ENCODE measurements at regions not wholly inside any gene's neighbourhood (a gene's known extent, or its start where the extent isn't known, plus 50 kb on each side); places are given as distances from the start of the nearest gene placed in this dataset.

DNA sequence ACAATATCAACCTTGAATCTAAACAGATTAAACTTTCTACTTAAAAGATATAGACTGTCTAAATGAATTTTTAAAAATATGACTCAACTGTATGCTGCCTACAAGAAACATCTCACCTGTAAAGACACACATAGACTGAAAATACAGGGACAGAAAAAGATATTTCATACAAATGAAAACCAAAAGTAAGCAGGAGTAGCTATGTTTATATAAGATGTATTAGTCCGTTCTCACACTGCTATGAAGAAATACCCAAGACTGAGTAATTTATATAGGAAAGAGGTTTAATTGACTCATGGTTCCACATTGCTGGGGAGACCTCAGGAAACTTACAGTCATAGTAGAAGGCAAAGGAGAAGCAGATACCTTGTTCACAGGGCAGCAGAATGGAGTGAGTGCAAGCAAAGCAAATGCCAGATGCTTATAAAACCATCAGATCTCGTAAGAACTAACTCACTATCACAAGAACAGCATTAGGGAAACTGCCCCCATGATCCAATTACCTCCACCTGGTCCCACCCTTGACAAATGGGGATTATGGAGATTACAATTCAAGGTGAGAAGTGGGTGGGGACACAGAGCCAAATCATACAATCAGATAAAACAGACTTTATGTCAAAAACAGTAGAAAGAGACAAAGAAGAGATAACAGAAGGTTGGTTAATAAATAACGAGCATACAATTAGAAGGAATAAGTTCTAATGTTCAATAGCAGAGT is 214.4 kb upstream of the SLC39A10 start:
- TF ChIP-seq SCRT2 (tag by site-specific recombination; IDR thresholded peaks at IDR 0.05) (no peak), ZNF549 (tag by site-specific recombination; IDR thresholded peaks at IDR 0.05) (no peak)
- Histone ChIP-seq H3K36me3 (ENCODE audit: control insufficient read depth in 2 of 2, insufficient read depth in 1 of 2, low read length in 2 of 2) (no peaks in the 10 kb centered on the region), H3K4me1 (ENCODE audit: control insufficient read depth, insufficient read depth, low read length) (no peaks in the 10 kb centered on the region), H3K9me3 (ENCODE audit: control insufficient read depth, insufficient read depth, low read depth, low read length) (no peaks in the 10 kb centered on the region), H3K4me3 (ENCODE audit: low read depth, low read length) (no peak overlapping the region), H3K27ac (ENCODE audit: extremely low read depth, low read depth, low read length) (no peak overlapping the region)
- CTCF ChIA-PET, result no interaction called here
- POLR2A ChIA-PET, result no interaction called here

DNA sequence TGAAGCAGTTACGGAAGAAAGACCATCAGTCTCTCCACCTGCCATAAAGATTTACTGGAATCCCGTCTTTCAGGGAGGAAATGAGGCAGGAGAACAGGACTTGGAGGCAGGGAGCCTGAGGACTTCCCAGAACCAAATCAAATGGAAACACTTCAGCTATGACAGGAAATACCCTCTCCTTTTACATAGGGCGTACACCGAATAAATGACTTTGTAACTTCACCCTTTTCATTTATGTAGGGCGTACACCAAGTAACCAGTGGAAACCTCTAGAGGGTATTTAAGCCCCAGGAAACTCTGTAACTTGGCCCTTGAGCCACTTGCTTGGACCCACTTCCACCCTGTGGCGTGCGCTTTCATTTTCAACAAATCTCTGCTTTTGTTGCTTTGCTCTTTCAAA is 218.3 kb upstream of the SLC39A10 start:
- CTCF ChIA-PET, result no interaction called here

DNA sequence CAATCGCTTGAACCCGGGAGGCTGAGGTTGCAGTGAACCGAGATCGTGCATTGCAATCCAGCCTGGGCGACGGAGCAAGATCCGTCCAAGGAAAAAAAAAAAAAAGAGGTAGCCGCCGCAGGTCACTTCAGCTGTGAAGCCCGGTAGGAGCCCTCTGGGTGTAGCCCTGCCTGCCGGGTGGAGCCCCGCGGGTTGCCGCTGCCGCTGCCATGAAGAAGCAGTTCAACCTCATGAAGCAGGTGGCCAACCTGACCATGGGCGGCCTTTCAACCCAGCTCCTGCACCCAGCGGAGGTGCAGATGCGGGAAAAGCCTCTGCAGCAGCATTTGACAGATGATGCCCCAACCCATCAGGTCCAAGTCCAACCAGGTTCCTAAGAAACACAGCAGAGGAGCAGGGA is 219.5 kb upstream of the SLC39A10 start:
- H3K27ac ChIP-seq (ENCODE audit: extremely low read depth, low read depth, low read length), result no peak overlapping the region
- ChIA-PET POLR2A (no interaction called here), CTCF (no interaction called here)
- H3K36me3 ChIP-seq (ENCODE audit: control insufficient read depth in 2 of 2, insufficient read depth in 1 of 2, low read length in 2 of 2), result no peaks in the 10 kb centered on the region
- H3K4me1 ChIP-seq (ENCODE audit: control insufficient read depth, insufficient read depth, low read length), result no peaks in the 10 kb centered on the region
- no peaks in the 10 kb centered on the region for H3K9me3 ChIP-seq (ENCODE audit: control insufficient read depth, insufficient read depth, low read depth, low read length)
- H3K4me3 ChIP-seq (ENCODE audit: low read depth, low read length), result no peak overlapping the region
- TF ChIP-seq ZNF350 (tag by site-specific recombination; IDR thresholded peaks at IDR 0.05) (no peak), ZNF10 (tag by site-specific recombination; IDR thresholded peaks at IDR 0.05) (no peak), HOXD13 (CRISPR knock-in tag; IDR thresholded peaks at IDR 0.05; ENCODE audit: borderline replicate concordance) (no peak), GFI1B (tag by site-specific recombination; IDR thresholded peaks at IDR 0.05) (no peak), ZNF701 (tag by site-specific recombination; IDR thresholded peaks at IDR 0.05) (no peak), ZNF266 (tag by site-specific recombination; IDR thresholded peaks at IDR 0.05; ENCODE audit: low read depth) (no peak), MZF1 (tag by site-specific recombination; IDR thresholded peaks at IDR 0.05; ENCODE audit: borderline replicate concordance) (no peak), ZNF214 (tag by site-specific recombination; IDR thresholded peaks at IDR 0.05; ENCODE audit: borderline replicate concordance) (no peak), ZNF664 (tag by site-specific recombination; IDR thresholded peaks at IDR 0.05) (no peak), ZNF423 (tag by site-specific recombination; IDR thresholded peaks at IDR 0.05) (no peak)
- TF ChIP-seq, protein P1, sequence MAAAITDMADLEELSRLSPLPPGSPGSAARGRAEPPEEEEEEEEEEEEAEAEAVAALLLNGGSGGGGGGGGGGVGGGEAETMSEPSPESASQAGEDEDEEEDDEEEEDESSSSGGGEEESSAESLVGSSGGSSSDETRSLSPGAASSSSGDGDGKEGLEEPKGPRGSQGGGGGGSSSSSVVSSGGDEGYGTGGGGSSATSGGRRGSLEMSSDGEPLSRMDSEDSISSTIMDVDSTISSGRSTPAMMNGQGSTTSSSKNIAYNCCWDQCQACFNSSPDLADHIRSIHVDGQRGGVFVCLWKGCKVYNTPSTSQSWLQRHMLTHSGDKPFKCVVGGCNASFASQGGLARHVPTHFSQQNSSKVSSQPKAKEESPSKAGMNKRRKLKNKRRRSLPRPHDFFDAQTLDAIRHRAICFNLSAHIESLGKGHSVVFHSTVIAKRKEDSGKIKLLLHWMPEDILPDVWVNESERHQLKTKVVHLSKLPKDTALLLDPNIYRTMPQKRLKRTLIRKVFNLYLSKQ (tag by site-specific recombination; IDR thresholded peaks at IDR 0.05; ENCODE audit: borderline replicate concordance), result no peak

More for the DNA sequence above, 218.3 kb upstream of the SLC39A10 start:
- POLR2A ChIA-PET, result interaction anchor here (0.7 kb wide), 1 partner anchor 22 kb away, joined by 3 read pairs; no protein-coding TSS in a partner anchor
- Histone ChIP-seq H3K27ac (ENCODE audit: extremely low read depth, low read depth, low read length) (no peak overlapping the region), H3K36me3 (ENCODE audit: control insufficient read depth in 2 of 2, insufficient read depth in 1 of 2, low read length in 2 of 2) (no peaks in the 10 kb centered on the region), H3K9me3 (ENCODE audit: control insufficient read depth, insufficient read depth, low read depth, low read length) (no peaks in the 10 kb centered on the region), H3K4me3 (ENCODE audit: low read depth, low read length) (no peak overlapping the region), H3K4me1 (ENCODE audit: control insufficient read depth, insufficient read depth, low read length) (no peaks in the 10 kb centered on the region)
- TF ChIP-seq, protein P2, sequence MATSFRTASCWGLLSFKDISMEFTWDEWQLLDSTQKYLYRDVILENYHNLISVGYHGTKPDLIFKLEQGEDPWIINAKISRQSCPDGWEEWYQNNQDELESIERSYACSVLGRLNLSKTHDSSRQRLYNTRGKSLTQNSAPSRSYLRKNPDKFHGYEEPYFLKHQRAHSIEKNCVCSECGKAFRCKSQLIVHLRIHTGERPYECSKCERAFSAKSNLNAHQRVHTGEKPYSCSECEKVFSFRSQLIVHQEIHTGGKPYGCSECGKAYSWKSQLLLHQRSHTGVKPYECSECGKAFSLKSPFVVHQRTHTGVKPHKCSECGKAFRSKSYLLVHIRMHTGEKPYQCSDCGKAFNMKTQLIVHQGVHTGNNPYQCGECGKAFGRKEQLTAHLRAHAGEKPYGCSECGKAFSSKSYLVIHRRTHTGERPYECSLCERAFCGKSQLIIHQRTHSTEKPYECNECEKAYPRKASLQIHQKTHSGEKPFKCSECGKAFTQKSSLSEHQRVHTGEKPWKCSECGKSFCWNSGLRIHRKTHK (tag by site-specific recombination; IDR thresholded peaks at IDR 0.05), result no peak
- TF ChIP-seq, protein P1 (tag by site-specific recombination; IDR thresholded peaks at IDR 0.05; ENCODE audit: borderline replicate concordance), result no peak
- TF ChIP-seq ZNF248 (tag by site-specific recombination; IDR thresholded peaks at IDR 0.05), result no peak
- TF ChIP-seq, protein P3, sequence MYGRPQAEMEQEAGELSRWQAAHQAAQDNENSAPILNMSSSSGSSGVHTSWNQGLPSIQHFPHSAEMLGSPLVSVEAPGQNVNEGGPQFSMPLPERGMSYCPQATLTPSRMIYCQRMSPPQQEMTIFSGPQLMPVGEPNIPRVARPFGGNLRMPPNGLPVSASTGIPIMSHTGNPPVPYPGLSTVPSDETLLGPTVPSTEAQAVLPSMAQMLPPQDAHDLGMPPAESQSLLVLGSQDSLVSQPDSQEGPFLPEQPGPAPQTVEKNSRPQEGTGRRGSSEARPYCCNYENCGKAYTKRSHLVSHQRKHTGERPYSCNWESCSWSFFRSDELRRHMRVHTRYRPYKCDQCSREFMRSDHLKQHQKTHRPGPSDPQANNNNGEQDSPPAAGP (tag by site-specific recombination; IDR thresholded peaks at IDR 0.05), result no peak
- TF ChIP-seq GLIS1 (tag by site-specific recombination; IDR thresholded peaks at IDR 0.05), result no peak
- TF ChIP-seq ZNF416 (tag by site-specific recombination; IDR thresholded peaks at IDR 0.05), result no peak
- TF ChIP-seq, protein P4, sequence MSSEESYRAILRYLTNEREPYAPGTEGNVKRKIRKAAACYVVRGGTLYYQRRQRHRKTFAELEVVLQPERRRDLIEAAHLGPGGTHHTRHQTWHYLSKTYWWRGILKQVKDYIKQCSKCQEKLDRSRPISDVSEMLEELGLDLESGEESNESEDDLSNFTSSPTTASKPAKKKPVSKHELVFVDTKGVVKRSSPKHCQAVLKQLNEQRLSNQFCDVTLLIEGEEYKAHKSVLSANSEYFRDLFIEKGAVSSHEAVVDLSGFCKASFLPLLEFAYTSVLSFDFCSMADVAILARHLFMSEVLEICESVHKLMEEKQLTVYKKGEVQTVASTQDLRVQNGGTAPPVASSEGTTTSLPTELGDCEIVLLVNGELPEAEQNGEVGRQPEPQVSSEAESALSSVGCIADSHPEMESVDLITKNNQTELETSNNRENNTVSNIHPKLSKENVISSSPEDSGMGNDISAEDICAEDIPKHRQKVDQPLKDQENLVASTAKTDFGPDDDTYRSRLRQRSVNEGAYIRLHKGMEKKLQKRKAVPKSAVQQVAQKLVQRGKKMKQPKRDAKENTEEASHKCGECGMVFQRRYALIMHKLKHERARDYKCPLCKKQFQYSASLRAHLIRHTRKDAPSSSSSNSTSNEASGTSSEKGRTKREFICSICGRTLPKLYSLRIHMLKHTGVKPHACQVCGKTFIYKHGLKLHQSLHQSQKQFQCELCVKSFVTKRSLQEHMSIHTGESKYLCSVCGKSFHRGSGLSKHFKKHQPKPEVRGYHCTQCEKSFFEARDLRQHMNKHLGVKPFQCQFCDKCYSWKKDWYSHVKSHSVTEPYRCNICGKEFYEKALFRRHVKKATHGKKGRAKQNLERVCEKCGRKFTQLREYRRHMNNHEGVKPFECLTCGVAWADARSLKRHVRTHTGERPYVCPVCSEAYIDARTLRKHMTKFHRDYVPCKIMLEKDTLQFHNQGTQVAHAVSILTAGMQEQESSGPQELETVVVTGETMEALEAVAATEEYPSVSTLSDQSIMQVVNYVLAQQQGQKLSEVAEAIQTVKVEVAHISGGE (tag by site-specific recombination; conservative IDR thresholded peaks at IDR 0.05; ENCODE audit: low read depth), result no peak
- no peak for TF ChIP-seq ZNF175 (tag by site-specific recombination; IDR thresholded peaks at IDR 0.05)
- TF ChIP-seq TRIM28 (IDR thresholded peaks at IDR 0.05; ENCODE audit: borderline replicate concordance, low read length), result no peak
- no peak for TF ChIP-seq ZBTB20 (tag by site-specific recombination; IDR thresholded peaks at IDR 0.05)
- TF ChIP-seq ZNF658 (tag by site-specific recombination; IDR thresholded peaks at IDR 0.05), result no peak
- TF ChIP-seq ZNF596 (tag by site-specific recombination; IDR thresholded peaks at IDR 0.05), result no peak
- TF ChIP-seq ZNF548 (tag by site-specific recombination; IDR thresholded peaks at IDR 0.05), result no peak
- TF ChIP-seq ZBTB21 (tag by site-specific recombination; IDR thresholded peaks at IDR 0.05), result no peak
